ENCODE measurements at regions not wholly inside any gene's neighbourhood (a gene's known extent, or its start where the extent isn't known, plus 50 kb on each side); places are given as distances from the start of the nearest gene placed in this dataset.
"Not testable (repeated sequence)": the region's sequence is repeated elsewhere in the genome, so short reads cannot be mapped to it uniquely, and the experiment has no call there.

DNA sequence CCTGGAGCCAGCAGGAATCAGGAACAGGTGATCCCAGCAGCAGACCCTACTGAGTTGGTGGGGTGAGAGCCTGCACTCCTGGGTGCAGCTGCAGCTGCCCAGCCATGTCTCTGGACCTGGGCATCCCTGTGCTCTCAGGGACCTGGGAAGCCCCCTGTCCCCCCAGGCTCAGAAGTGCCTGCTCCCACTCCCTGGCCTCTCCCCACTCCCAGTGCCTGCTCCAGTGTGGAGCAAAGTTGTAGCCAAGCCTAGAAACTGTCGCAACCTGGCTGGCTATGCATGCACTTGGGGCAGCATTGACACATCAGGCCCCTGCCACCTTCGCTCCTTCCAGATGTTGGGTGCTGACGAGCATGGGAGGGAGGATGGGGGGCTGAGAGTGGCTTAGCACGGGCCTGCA, 1124.7 kb upstream of the ACVR2A start:
- Histone ChIP-seq H3K36me3 (no peaks in the 10 kb centered on the region), H3K4me3 (no peak overlapping the region), H3K4me1 (ENCODE audit: insufficient read depth) (no peaks in the 10 kb centered on the region), H3K27ac (no peak overlapping the region), H3K27me3 (no peaks in the 10 kb centered on the region), H3K9me3 (no peaks in the 10 kb centered on the region)
- no peak for DNase-seq
- intact Hi-C loops (cut with DNase I) = no loop called here
- WGBS, 3 donors = 85 to 97% (median 88%) methylated on average over 4 of the region's 4 CpGs
- TF ChIP-seq, protein P1, sequence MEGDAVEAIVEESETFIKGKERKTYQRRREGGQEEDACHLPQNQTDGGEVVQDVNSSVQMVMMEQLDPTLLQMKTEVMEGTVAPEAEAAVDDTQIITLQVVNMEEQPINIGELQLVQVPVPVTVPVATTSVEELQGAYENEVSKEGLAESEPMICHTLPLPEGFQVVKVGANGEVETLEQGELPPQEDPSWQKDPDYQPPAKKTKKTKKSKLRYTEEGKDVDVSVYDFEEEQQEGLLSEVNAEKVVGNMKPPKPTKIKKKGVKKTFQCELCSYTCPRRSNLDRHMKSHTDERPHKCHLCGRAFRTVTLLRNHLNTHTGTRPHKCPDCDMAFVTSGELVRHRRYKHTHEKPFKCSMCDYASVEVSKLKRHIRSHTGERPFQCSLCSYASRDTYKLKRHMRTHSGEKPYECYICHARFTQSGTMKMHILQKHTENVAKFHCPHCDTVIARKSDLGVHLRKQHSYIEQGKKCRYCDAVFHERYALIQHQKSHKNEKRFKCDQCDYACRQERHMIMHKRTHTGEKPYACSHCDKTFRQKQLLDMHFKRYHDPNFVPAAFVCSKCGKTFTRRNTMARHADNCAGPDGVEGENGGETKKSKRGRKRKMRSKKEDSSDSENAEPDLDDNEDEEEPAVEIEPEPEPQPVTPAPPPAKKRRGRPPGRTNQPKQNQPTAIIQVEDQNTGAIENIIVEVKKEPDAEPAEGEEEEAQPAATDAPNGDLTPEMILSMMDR (IDR thresholded peaks at IDR 0.05) = no peak
- TF ChIP-seq POLR2A (IDR thresholded peaks at IDR 0.05) (no peak), EP300 (IDR thresholded peaks at IDR 0.05) (no peak)

DNA sequence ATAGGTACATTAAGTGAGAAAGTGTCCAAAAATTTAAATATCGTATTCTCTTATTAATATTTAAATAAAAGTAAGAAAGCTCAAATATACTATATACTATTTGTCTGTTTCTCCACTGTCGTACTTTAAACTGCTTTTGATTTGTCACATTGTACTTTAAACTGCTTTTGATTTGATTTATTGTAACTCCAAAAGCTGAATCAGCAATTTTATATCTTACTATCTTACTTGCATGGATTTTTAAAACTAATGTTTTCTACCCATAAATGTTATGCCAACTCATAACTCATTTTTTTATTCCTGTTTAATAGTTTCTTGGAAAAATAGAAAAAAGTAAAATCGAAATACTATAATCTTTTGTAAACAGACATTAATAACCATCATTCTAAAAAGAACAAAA, 1128.2 kb upstream of the ACVR2A start:
- Histone ChIP-seq H3K4me1 (ENCODE audit: insufficient read depth) (no peaks in the 10 kb centered on the region), H3K36me3 (no peaks in the 10 kb centered on the region), H3K27ac (no peak overlapping the region), H3K27me3 (no peaks in the 10 kb centered on the region), H3K9me3 (no peaks in the 10 kb centered on the region), H3K4me3 (no peak overlapping the region)
- intact Hi-C loops (cut with DNase I) = no loop called here
- DNase-seq = no peak
- TF ChIP-seq POLR2A (IDR thresholded peaks at IDR 0.05) = no peak
- 48 to 55% (median 51%) methylated on average over 3 of the region's 3 CpGs for WGBS, 3 donors

DNA sequence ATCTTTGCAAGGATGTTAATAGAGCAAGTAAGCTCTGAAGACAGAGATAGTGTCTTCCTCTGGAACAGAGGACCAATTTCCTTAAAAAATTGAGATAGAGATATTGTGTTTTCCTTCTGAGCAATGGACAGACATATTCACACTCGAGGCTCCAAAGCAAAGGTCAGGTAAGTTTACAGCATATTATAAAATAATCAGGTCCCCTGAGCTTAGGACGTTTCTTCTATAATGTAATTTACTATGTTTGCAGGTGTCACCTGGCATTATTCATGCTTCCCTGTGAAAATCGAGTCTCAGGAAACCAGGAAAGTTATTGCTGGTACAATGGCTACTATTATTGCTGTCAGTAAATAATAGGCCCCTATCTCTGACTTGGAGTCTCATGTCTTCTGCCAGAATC, 1135.8 kb upstream of the ACVR2A start:
- WGBS, 3 donors = 45 to 63% (median 47%) methylated on average over 3 of the region's 3 CpGs

DNA sequence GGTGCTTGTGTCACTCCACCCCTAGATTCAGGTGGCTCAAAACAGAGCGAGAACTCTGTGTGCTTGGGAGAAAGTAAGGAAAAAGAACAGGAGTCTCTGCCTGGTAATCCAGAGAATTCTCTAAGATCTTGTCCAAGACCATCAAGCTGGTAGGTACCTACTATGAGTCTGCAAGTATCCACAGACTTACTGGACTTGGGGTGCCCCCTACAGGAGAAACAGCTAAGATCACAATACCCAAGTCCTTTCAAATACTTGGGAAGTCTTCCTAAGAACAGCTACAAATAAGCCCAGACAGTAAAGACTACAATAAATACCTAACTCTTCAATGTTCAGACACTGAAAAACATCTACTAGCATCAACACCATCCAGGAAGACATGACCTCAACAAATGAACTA, 1143.6 kb upstream of the ACVR2A start:
- Histone ChIP-seq H3K36me3 (no peaks in the 10 kb centered on the region), H3K4me1 (ENCODE audit: insufficient read depth) (no peaks in the 10 kb centered on the region), H3K27ac (no peak overlapping the region), H3K4me3 (no peak overlapping the region), H3K9me3 (no peaks in the 10 kb centered on the region), H3K27me3 (no peaks in the 10 kb centered on the region)
- TF ChIP-seq, protein P1 (IDR thresholded peaks at IDR 0.05) = no peak
- no peak for TF ChIP-seq EP300 (IDR thresholded peaks at IDR 0.05)
- TF ChIP-seq POLR2A (IDR thresholded peaks at IDR 0.05) = no peak
- no peak for DNase-seq
- intact Hi-C loops (cut with DNase I) = no loop called here
- WGBS, 3 donors = 83 to 89% (median 88%) methylated on average over 1 of the region's 1 CpG

More for the DNA sequence above, 1135.8 kb upstream of the ACVR2A start:
- Histone ChIP-seq H3K9me3 (no peaks in the 10 kb centered on the region), H3K4me1 (ENCODE audit: insufficient read depth) (no peaks in the 10 kb centered on the region), H3K36me3 (no peaks in the 10 kb centered on the region), H3K27me3 (no peaks in the 10 kb centered on the region), H3K4me3 (no peak overlapping the region), H3K27ac (no peak overlapping the region)
- no peak for DNase-seq
- TF ChIP-seq POLR2A (IDR thresholded peaks at IDR 0.05) = no peak
- no peak for TF ChIP-seq EP300 (IDR thresholded peaks at IDR 0.05)
- TF ChIP-seq, protein P1 (IDR thresholded peaks at IDR 0.05) = no peak
- intact Hi-C loops (cut with DNase I) = no loop called here

DNA sequence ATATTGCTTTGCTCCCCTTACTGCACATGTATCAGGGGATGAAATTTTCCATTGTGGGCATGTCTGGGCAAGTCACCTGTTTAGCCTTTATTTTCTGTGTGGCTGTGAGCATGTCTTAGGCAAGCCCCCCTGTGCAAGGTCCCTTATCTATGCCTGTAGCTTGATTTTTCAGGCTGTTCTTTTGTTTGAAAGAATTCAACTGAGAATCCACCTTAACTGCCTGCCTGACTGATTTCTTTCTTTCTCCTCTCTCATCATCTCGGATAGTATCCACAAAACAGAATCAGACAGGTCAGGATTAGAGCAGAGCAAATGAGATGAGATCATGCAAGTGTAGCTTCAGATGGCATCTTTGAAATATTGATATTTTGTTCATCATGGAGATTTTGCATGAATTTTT, 1147.5 kb upstream of the ACVR2A start:
- Histone ChIP-seq H3K4me3 (no peak overlapping the region), H3K9me3 (no peaks in the 10 kb centered on the region), H3K36me3 (no peaks in the 10 kb centered on the region), H3K27ac (no peak overlapping the region), H3K4me1 (ENCODE audit: insufficient read depth) (no peaks in the 10 kb centered on the region), H3K27me3 (no peaks in the 10 kb centered on the region)
- TF ChIP-seq POLR2A (IDR thresholded peaks at IDR 0.05) = no peak
- no peak for TF ChIP-seq EP300 (IDR thresholded peaks at IDR 0.05)
- TF ChIP-seq, protein P1 (IDR thresholded peaks at IDR 0.05) = no peak
- intact Hi-C loops (cut with DNase I) = no loop called here
- WGBS, 3 donors = 91 to 96% (median 92%) methylated on average over 1 of the region's 1 CpG
- DNase-seq = no peak

DNA sequence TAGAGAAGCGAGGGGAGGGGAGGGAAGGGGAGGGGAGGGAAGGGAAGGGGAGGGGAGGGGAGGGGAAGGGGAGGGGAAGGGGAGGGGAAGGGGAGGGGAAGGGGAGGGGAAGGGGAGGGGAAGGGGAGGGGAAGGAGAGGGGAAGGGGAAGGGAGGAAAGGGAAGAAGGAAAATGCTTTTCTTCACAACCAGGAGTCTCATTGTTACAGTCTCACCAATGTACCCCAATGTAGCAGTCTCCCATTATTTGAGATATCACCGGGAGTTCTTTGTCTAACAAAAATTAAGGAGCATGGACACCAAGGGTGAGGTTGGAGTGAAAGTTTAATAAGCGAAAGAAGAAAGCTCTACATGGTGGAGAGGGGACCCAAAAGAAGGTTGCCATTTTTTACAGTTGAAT, 1148.0 kb upstream of the ACVR2A start:
- DNase-seq; intact Hi-C loops (cut with DNase I); H3K36me3 ChIP-seq; H3K4me1 ChIP-seq (ENCODE audit: insufficient read depth); H3K27ac ChIP-seq; H3K27me3 ChIP-seq; H3K4me3 ChIP-seq; H3K9me3 ChIP-seq: not testable (repeated sequence)
- 68 to 89% (median 89%) methylated on average over 2 to 3 of the region's 3 CpGs for WGBS, 3 donors
